ENCODE measurements at regions not wholly inside any gene's neighbourhood (a gene's known extent, or its start where the extent isn't known, plus 50 kb on each side); places are given as distances from the start of the nearest gene placed in this dataset.

DNA sequence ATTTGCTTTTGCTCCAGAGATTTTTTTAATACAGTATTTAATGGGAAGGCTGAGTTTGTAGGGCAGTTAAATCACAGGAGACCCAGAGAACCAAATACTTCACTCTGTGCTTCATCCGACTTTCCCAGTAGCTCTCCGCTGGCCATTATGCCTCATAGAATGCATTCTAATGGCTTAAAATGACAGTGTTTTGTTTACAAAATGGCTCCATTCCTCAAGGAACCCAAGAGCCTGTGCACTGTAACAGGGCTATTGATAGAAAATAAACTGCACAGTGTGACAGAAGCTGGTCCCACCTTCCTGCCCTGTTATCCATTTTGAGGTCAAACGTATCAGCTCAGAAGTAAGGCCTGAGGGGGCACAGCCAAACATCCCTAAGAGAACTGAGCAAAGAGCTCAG, 136.5 kb downstream of the RAP2A start:
- TF ChIP-seq, protein P1, sequence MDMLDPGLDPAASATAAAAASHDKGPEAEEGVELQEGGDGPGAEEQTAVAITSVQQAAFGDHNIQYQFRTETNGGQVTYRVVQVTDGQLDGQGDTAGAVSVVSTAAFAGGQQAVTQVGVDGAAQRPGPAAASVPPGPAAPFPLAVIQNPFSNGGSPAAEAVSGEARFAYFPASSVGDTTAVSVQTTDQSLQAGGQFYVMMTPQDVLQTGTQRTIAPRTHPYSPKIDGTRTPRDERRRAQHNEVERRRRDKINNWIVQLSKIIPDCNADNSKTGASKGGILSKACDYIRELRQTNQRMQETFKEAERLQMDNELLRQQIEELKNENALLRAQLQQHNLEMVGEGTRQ (IDR thresholded peaks at IDR 0.05; ENCODE audit: low read depth, low read length): no peak
- TF ChIP-seq, protein P2, sequence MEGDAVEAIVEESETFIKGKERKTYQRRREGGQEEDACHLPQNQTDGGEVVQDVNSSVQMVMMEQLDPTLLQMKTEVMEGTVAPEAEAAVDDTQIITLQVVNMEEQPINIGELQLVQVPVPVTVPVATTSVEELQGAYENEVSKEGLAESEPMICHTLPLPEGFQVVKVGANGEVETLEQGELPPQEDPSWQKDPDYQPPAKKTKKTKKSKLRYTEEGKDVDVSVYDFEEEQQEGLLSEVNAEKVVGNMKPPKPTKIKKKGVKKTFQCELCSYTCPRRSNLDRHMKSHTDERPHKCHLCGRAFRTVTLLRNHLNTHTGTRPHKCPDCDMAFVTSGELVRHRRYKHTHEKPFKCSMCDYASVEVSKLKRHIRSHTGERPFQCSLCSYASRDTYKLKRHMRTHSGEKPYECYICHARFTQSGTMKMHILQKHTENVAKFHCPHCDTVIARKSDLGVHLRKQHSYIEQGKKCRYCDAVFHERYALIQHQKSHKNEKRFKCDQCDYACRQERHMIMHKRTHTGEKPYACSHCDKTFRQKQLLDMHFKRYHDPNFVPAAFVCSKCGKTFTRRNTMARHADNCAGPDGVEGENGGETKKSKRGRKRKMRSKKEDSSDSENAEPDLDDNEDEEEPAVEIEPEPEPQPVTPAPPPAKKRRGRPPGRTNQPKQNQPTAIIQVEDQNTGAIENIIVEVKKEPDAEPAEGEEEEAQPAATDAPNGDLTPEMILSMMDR (conservative IDR thresholded peaks at IDR 0.05; ENCODE audit: low read depth, low read length): no peak
- no peak for TF ChIP-seq MAZ (IDR thresholded peaks at IDR 0.05; ENCODE audit: borderline replicate concordance, low read depth, low read length)
- no peak for TF ChIP-seq MXI1 (IDR thresholded peaks at IDR 0.05; ENCODE audit: borderline replicate concordance, low read depth, low read length)
- no peak for TF ChIP-seq POLR2A (IDR thresholded peaks at IDR 0.05; ENCODE audit: low read depth, low read length)
- TF ChIP-seq CHD1 (IDR thresholded peaks at IDR 0.05; ENCODE audit: low read depth, low read length): no peak
- TF ChIP-seq CEBPB (IDR thresholded peaks at IDR 0.05; ENCODE audit: low read depth, low read length): no peak
- TF ChIP-seq RFX5 (IDR thresholded peaks at IDR 0.05; ENCODE audit: low read depth, low read length): no peak
- no peak for TF ChIP-seq RAD21 (IDR thresholded peaks at IDR 0.05; ENCODE audit: low read length)
